MM.1S (cell line): ENCODE measurements at regions not wholly inside any gene's neighbourhood (a gene's known extent, or its start where the extent isn't known, plus 50 kb on each side); places are given as distances from the start of the nearest gene placed in this dataset.

Experiments used
- DNase-seq: peaks from one replicate; pipeline ENCODE4 v3.0.0-alpha.2; 2015
- H2AFZ ChIP-seq: fragments of 300-600 bp; sonication (generic); 2 replicates; pipeline ENCODE4 v1.6.0; 2016; ENCODE audit warnings: antibody characterized with exemption, low read length
- H3F3A ChIP-seq: fragments of 300-600 bp; sonication (generic); 2 replicates; pipeline ENCODE4 v1.6.1; 2016; ENCODE audit warnings: mild to moderate bottlenecking, antibody characterized with exemption, low read length, moderate library complexity, mixed read lengths; ENCODE audit not compliant: insufficient read depth
- H3K27ac ChIP-seq: fragments of 300-600 bp; sonication (generic); 2 replicates; pipeline ENCODE4 v1.5.1; 2016; ENCODE audit warnings: mild to moderate bottlenecking, low read length
- H3K27me3 ChIP-seq: fragments of 300-600 bp; sonication (generic); replicated peaks from 2 replicates; pipeline ENCODE4 v1.6.0; 2016; ENCODE audit warnings: low read length; ENCODE audit not compliant: insufficient read depth
- H3K36me3 ChIP-seq: fragments of 300-600 bp; sonication (generic); replicated peaks from 2 replicates; pipeline ENCODE4 v1.6.1; 2016; ENCODE audit warnings: mild to moderate bottlenecking, low read length, mixed read lengths; ENCODE audit not compliant: insufficient read depth
- H3K4me1 ChIP-seq: fragments of 300-600 bp; sonication (generic); 2 replicates; pipeline ENCODE4 v1.6.1; 2016; ENCODE audit warnings: low read length, mixed read lengths
- H3K4me2 ChIP-seq: fragments of 300-600 bp; sonication (generic); 2 replicates; pipeline ENCODE4 v1.6.0; 2016; ENCODE audit warnings: low read depth, low read length
- H3K4me3 ChIP-seq: fragments of 300-600 bp; sonication (generic); 2 replicates; pipeline ENCODE4 v1.5.1; 2016; ENCODE audit warnings: low read length, mixed read lengths
- H3K79me2 ChIP-seq: fragments of 300-600 bp; sonication (generic); 2 replicates; pipeline ENCODE4 v1.6.1; 2016; ENCODE audit warnings: mixed run types, low read length, mixed read lengths
- H3K9ac ChIP-seq: fragments of 300-600 bp; sonication (generic); 2 replicates; pipeline ENCODE4 v1.6.1; 2016; ENCODE audit warnings: low read length, mixed read lengths
- H3K9me2 ChIP-seq: fragments of 300-600 bp; sonication (generic); replicated peaks from 2 replicates; pipeline ENCODE4 v1.6.1; 2016; ENCODE audit warnings: mild to moderate bottlenecking, low read length, mixed read lengths; ENCODE audit not compliant: insufficient read depth
- H3K9me3 ChIP-seq: fragments of 300-600 bp; sonication (generic); replicated peaks from 2 replicates; pipeline ENCODE4 v1.6.1; 2016; ENCODE audit warnings: mild to moderate bottlenecking, low read length, mixed read lengths; ENCODE audit not compliant: insufficient read depth
- H4K20me1 ChIP-seq: fragments of 300-600 bp; sonication (generic); 2 replicates; pipeline ENCODE4 v1.6.1; 2016; ENCODE audit warnings: mild to moderate bottlenecking, low read length, moderate library complexity, mixed read lengths; ENCODE audit not compliant: insufficient read depth
- EZH2 ChIP-seq: fragments of 300-600 bp; sonication (generic); optimal IDR thresholded peaks from 2 replicates; pipeline ENCODE3; 2017; ENCODE audit warnings: low read depth, mild to moderate bottlenecking, antibody characterized with exemption, low read length, mixed read lengths
- EZH2phosphoT487 ChIP-seq: fragments of 300-600 bp; sonication (generic); IDR thresholded peaks from 2 replicates; pipeline ENCODE4 v1.6.1; 2018; ENCODE audit warnings: antibody characterized with exemption, low read length
- TF ChIP-seq, protein P1 (sequence below): fragments of 300-600 bp; sonication (generic); IDR thresholded peaks from 2 replicates; pipeline ENCODE4 v1.5.1; 2016; ENCODE audit warnings: antibody characterized with exemption, low read length, mixed read lengths

DNA sequence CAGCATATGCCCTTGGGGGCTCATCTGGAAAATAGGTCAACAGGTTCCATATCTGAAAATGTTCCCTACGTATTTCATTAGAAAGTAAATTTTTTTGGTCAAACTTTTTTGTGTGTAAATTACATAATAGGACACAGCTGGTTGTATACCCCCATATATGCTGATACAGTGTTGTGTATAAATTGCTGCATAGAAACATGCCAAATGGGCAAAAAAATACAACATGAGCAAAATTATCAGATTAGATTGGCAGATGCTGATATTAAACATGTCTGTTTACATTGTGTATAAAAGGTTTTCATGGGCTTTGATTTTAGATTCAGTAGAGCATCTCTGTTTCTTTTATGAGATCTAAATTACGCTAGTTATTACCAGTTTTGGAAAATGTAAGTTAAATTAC is 2223.0 kb downstream of the MAT2B start:
- Histone ChIP-seq H3K27me3 (no peaks in the 10 kb centered on the region), H3K36me3 (no peaks in the 10 kb centered on the region), H3F3A (no peaks in the 10 kb centered on the region), H3K9me2 (no peaks in the 10 kb centered on the region), H2AFZ (no peak overlapping the region), H3K79me2 (no peaks in the 10 kb centered on the region), H3K27ac (no peak overlapping the region), H3K9ac (no peak overlapping the region), H3K4me3 (no peak overlapping the region), H3K4me1 (no peaks in the 10 kb centered on the region), H3K4me2 (no peak overlapping the region), H4K20me1 (no peaks in the 10 kb centered on the region), H3K9me3 (no peaks in the 10 kb centered on the region)
- TF ChIP-seq, protein P1, sequence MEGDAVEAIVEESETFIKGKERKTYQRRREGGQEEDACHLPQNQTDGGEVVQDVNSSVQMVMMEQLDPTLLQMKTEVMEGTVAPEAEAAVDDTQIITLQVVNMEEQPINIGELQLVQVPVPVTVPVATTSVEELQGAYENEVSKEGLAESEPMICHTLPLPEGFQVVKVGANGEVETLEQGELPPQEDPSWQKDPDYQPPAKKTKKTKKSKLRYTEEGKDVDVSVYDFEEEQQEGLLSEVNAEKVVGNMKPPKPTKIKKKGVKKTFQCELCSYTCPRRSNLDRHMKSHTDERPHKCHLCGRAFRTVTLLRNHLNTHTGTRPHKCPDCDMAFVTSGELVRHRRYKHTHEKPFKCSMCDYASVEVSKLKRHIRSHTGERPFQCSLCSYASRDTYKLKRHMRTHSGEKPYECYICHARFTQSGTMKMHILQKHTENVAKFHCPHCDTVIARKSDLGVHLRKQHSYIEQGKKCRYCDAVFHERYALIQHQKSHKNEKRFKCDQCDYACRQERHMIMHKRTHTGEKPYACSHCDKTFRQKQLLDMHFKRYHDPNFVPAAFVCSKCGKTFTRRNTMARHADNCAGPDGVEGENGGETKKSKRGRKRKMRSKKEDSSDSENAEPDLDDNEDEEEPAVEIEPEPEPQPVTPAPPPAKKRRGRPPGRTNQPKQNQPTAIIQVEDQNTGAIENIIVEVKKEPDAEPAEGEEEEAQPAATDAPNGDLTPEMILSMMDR, result no peak
- no peak for DNase-seq

DNA sequence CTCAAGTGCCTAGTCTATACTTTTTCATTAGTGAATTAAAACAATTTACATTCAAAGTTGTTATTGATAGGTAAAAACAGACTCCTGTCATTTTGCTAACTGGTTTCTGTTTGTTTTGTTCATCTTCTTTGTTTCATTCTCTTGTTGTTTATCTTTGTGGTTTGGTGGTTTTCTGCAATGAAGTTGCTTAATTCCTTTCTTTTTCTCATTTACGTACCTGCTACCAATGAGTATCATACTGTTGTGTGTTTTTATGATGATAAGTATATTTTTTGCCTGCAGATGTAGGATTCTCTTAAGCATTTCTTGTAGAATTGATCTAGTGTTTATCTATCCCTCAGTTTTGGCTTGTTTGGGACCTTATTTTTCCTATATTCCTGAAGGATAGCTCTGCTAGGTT is 2230.0 kb downstream of the MAT2B start:
- TF ChIP-seq, protein P1, result no peak
- TF ChIP-seq EZH2 (no peak), EZH2phosphoT487 (no peak)
- Histone ChIP-seq H3K27ac (peak overlapping the region; percentile 50; the same call in 1 of the 2 replicates), H3K27me3 (no peaks in the 10 kb centered on the region), H3K79me2 (no peaks in the 10 kb centered on the region), H3K9me2 (no peaks in the 10 kb centered on the region), H4K20me1 (no peaks in the 10 kb centered on the region), H3F3A (no peaks in the 10 kb centered on the region; the same call in 1 of the 2 replicates), H3K4me1 (peaks cover 6% of the 10 kb centered on the region), H3K36me3 (no peaks in the 10 kb centered on the region), H3K4me3 (peak overlapping the region; percentile 10; the same call in 1 of the 2 replicates), H3K4me2 (peak overlapping the region; percentile 35), H3K9me3 (no peaks in the 10 kb centered on the region), H2AFZ (peak overlapping the region; percentile 4; the same call in 1 of the 2 replicates), H3K9ac (peak overlapping the region; percentile 11; the same call in 1 of the 2 replicates)
- DNase-seq, result peak; percentile 68

DNA sequence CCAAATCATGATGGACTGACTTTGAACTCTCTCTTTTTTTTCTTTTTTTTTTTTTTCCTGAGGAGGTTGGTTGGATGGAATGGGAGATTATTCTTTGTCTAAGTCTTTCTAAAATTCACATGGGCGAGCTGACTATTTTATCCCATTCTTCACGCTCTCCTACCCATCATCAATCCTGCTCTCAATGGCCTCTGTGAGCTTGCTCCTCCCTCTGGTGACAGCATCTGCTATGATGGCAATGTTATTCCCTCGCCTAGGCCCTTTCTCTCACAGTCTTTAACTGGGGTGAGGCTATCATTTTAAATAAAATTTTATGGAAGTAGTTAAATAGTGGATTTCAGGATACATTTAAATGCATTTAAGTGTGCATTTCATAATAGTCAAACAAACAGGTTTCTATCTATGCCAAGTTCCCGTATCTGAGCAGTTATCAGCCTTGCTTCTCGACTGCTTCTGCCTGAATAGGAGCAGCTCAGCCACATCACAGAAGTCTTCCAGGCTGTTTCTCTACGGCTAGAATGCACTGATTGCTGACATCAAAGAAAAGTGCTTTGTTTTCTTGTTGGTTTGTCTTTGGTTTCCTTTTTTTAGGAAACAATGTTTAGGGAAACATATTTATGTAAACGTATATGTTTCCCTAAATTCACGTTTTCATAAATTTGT is 2233.8 kb downstream of the MAT2B start:
- Histone ChIP-seq H3K4me3 (no peak overlapping the region), H3K36me3 (no peaks in the 10 kb centered on the region), H3K4me1 (peaks cover 6% of the 10 kb centered on the region), H3K9me2 (no peaks in the 10 kb centered on the region), H3K4me2 (no peak overlapping the region), H3K27ac (no peak overlapping the region), H4K20me1 (no peaks in the 10 kb centered on the region), H3K9me3 (no peaks in the 10 kb centered on the region), H3K79me2 (no peaks in the 10 kb centered on the region), H3K27me3 (no peaks in the 10 kb centered on the region), H3F3A (no peaks in the 10 kb centered on the region; the same call in 1 of the 2 replicates), H2AFZ (no peak overlapping the region), H3K9ac (no peak overlapping the region)
- DNase-seq, result no peak
- TF ChIP-seq EZH2phosphoT487, result no peak
- TF ChIP-seq EZH2, result no peak
- TF ChIP-seq, protein P1, result no peak
